RPMI8226 (cell line): ENCODE measurements at regions not wholly inside any gene's neighbourhood (a gene's known extent, or its start where the extent isn't known, plus 50 kb on each side); places are given as distances from the start of the nearest gene placed in this dataset.
"Not testable (repeated sequence)": the region's sequence is repeated elsewhere in the genome, so short reads cannot be mapped to it uniquely, and the experiment has no call there.

ENCODE experiments used
- DNase-seq: peaks from one replicate; pipeline ENCODE4 v3.0.0-alpha.2; 2015

- DNase-seq = peak; percentile 33
These were observed 259.1 kb upstream of the PLET1 start for GRCh38 chr11:112519751-112520150.

DNA sequence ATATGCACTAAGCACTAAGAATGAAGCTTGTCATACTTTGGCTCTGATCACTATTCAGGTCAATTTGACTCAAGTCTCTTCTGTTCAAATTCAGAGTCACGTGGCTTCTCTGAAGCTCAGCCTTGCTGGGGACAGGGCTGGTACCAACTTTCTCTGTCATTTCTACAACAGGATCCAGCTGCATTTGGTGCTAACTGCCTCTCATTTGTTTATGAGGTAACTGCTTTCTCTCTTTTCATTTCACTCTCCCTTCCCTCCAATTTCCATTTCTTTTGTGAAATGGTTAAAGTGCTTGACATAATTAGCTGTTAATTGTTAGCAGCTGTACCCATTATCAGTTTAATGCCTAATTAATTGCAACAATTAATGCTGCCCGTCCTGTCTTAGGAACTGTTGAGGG is 259.7 kb upstream of the PLET1 start:
- no peak for DNase-seq

DNA sequence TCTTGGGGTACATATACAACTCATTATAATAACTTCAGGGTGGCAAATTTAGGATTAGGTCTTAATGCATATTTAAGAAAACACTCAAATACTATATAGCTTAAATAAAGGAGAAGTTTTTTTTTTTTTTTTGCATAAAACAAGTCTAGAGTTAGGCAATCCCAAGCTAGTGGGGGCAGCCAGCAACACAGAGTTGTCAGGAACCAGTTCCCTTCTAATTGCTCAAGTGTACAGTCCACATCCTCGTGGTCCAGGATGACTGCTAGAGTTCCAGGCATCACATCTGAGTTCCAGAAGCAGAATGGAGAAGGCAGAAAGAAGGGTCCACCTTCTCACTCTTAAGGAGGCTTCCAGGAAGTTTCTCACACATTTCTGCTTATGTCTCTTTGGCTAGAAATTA is 261.9 kb upstream of the PLET1 start:
- no peak for DNase-seq

DNA sequence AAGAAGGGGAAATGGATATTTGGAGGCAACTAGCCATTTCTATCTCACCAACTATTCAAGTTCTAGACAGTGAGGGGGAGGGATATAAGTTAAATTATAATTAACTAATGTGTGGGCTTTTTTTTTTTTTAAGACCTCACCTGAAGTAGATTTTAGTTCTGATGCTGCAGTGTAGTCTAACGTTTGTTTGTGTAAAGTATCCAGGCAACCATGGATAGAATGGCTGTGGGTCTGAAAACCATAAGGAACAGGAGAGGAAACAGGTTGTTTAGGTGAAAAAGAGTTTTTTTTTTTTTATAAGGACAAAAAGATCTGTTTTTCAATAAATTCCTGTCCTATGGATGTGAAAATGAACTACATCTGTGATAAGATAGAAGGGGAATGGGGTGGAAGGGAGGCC is 262.4 kb upstream of the PLET1 start:
- DNase-seq = no peak

DNA sequence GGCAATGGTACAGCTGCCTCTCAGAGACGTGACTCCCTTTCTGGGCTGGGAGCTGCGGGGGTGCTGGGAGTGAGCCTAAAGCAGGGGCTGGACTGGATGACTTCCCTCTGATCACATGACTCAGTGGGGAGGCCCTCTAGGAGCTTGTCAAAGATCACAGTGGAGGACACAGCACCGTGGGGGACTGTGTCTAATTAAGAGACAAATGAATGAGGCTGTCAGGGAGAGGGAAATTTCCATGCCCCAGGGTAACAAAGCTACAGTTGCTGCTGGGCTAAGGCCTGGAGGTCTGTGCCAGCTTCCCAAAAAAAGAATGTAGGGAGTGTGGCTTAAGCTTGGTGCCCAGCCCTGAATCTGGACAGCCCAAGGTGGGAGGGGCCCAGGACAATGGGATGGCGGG is 262.8 kb upstream of the PLET1 start:
- DNase-seq = no peak

- no peak for DNase-seq
These were observed 263.3 kb upstream of the PLET1 start for GRCh38 chr11:112523951-112524350.

DNA sequence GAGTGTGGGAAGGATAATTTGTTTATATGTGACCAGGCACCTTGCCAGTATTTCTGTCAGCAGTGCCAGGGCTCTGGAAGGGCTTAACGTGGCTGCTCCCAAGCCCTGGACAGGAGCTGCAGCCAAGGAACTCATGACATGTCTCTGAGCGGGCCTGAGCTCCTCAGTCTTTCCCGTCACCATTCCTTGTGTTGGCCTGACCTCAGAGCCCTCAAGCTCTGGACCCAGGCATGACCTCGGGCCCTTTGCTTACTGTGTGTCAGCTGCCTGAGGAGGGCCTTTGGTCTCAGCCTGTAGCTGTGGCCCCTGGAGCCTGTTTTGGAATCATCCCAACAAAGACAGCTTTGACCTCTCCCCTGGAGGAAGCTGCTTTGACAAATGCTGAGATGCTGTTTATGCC is 264.1 kb upstream of the PLET1 start:
- DNase-seq = peak; percentile 52

DNA sequence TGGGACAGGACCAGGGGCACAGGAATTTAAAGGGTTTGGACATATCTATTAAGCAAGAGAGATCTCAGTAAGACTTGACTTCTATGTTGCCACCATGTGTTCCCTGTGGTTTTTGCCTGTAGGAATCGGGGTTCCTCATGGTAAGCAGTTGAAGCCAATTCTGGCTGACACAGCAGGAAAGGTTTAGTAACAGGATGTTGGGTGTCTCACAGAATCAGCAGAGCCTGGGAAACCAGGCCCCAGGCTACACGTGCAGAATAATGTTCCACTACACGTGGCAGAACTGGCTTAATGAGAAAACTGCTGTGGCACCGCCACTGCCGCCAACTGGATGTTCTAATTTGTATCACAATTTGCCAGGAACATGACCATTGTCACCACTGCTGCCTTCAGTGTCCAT is 264.6 kb upstream of the PLET1 start:
- peak; percentile 86 for DNase-seq

GRCh38 chr11:112525844-112526590 is 265.4 kb upstream of the PLET1 start:
- DNase-seq = no peak

DNA sequence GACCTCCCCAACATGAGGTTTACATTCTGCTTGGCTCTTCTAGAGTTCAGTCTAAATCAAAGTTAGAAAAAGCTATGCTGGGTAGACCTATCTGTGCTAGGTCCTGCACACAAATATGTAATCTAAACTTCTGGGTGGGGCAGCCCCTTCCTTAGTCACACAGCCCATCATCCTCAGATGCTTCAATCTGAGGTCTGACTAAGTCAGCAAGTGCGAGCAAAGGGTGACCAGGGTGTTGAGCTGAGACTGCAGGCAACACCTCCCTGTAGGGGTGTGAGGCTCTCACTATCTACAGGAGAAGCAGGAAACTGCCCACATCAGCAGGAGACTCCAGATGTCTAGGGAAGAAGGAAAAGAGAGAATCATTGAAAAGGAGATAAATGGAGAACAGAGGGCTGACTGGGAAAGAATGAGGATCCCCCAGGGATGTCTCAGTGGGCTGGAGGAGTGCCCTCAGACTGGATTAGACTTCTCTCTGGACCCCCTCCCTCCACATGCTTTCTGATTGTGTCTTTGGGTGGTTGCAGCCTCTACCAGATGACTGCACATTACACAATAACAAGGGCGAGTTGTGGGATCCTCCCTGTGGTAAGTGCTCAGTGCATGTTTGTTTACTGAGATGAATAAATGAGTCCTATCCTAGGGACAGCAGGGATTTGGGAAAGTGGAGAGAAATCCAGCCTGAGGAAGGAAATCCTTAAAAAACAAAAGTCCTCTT is 266.2 kb upstream of the PLET1 start:
- no peak for DNase-seq

GRCh38 chr11:112529071-112529470 is 268.4 kb upstream of the PLET1 start:
- no peak for DNase-seq

DNA sequence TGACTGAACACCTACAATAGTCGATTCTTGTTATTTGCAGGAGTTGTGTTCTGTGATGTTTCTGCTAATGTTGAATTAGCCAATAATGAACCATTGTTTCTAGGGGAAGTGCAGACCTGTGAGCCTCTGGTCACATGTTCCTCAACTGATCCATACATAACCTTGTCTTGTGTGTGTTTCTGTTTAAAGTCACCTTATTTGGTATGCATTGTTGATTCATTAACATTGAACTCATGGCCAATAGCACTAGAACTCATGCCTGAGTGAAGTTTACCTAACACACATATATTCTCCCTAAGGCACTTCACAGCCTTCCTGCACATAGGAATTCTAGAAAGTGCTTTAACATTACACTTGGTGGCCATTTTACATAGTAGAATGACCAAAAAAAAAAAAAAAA is 271.8 kb upstream of the PLET1 start:
- no peak for DNase-seq

- DNase-seq = no peak
These were observed 273.0 kb upstream of the PLET1 start for GRCh38 chr11:112533682-112534081.

DNA sequence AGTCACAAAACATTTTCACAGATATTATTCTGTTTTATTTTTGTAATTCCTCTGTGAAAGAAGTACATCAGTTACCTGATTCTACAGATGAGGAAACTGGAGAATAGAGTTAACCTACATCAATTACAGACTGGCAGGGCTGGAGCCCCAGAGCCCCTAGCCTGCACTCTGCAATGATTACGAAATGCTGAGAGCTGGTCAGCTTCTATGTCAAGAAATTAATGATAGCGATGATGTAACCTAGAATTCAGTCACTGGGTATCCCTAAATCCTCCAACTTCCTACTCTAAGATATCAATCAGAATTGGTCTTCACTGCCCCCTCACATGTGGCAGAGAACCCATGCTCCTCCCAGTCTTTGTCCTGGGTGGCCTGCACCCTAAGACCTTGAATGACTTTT is 273.5 kb upstream of the PLET1 start:
- DNase-seq = no peak

DNA sequence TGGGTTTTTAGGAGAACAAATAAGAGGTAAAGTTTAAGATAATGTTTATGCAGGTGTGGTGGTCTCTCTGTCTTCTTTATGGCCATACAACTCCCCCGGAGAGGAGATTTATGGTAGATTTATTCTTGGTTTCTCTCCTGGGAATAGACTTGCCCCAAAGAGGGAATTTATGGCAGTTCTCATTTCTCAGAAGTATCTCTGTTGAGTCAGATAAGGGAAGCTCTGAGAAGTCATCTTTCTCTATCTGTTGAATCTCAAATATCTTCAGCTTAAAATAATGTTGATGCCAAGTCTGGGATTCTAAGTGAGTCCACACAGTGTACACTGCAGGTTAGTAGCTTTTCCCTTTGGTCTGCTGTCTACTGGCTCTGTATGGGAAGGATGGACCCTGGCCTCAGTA is 276.4 kb upstream of the PLET1 start:
- DNase-seq = no peak

DNA sequence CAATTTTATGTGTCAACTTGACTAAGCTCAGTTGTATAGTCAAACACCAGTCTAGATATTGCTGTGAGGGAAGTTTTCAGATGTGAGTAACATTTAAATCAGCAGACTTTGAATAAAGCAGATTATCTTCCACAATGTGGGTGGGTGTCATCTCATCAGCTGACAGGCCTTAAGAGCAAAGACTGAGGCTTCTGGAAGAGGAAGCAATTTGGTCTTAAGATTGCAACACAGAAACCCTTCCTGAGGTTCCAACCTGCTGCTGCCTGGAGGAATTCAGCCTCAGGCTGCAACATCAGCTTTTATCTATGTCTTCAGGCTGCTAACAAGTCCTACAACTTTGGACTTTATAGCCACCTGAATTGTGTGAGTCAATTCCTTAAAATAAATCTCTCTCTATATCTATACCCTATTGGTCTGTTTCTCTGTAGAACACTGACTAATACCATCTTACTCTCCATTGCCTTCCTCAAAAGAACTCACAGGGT is 277.2 kb upstream of the PLET1 start:
- no peak for DNase-seq

DNA sequence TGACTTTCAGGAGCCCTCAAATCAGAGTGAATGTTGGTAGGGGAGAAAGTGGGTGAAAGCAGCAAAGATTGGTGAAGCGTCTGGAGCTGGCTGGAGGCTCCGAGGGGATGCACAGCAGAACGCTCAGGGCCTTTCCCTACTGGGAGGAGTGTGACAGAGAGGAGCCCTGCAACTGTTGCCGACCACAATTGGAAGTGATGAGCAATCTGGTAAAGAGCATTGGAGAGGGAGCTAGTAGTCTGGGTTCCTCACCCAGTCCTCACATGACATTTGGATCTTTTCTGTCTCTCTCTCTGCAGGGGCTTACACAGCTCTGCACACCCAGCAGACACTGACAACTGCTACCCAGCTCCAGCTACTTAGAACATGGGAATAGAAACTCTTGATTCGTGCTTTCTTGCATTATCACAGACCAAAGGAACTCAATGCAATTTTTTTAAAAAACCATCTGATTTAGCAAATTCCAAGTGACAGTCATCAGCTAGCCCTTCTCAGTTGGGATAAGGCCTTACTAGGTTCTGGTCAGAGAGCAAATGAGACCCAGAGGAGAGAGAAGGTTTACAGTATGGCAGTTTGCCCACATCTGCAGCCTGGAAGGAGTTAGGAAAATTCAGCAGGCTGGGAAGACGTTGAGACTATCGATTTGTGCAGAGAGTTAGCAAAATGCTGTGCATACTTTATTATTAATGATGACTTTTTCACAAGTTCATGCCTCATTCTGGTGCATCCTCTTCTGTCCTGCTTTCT is 278.0 kb upstream of the PLET1 start:
- DNase-seq = no peak

- not testable (repeated sequence) for DNase-seq
These were observed 278.6 kb upstream of the PLET1 start for GRCh38 chr11:112539281-112539555.

DNA sequence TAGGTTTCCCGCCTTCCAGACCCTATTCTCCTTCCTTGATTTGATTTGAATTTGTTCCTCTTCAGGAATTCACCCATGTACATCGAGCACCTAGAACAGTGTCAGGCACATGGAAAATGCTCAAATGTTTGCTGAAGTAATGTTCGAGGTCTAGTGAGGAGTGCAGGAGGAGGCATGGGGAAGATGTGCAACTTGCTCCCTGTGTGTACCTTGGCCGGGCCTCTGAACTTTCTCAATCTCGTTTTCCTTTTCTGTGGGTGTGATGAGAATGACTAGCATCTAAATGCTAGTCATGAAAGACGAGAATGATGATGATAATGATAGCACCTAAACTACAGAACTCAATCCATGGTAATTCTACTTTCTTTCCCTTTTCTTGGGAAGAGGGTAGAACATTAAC is 279.1 kb upstream of the PLET1 start:
- no peak for DNase-seq

GRCh38 chr11:112540261-112540660 is 279.6 kb upstream of the PLET1 start:
- no peak for DNase-seq

GRCh38 chr11:112541140-112542046 is 280.7 kb upstream of the PLET1 start:
- no peak for DNase-seq

GRCh38 chr11:112542479-112542878 is 281.8 kb upstream of the PLET1 start:
- no peak for DNase-seq

- DNase-seq = no peak
These were observed 282.7 kb upstream of the PLET1 start for GRCh38 chr11:112543390-112543789.
